Activated gamma-delta T cell (primary cell): ENCODE measurements at regions not wholly inside any gene's neighbourhood (a gene's known extent, or its start where the extent isn't known, plus 50 kb on each side); places are given as distances from the start of the nearest gene placed in this dataset.
"Not testable (repeated sequence)": the region's sequence is repeated elsewhere in the genome, so short reads cannot be mapped to it uniquely, and the experiment has no call there.

Experiments used
- DNase-seq: peaks from one replicate; lab custom pipeline; 2025; lab: John Stamatoyannopoulos, UW

DNA sequence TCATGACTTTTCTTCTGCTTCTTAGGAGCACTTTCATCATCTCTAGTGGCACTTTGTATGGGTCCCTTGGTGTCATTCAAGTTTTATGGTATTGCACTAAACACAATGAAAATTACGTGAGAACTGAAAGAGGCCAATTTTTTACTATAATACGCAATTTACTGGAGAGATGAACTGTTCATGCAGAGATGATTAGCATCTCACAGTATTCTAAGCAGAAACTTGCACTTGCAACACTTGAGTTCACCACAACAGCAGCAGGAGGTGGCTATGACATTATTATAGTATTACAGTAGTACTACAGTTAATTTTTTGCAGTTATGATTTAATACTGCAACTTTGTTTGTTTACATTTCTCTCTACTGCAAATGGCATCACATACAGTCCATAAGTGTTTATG, 793.1 kb upstream of the CRIM1 start:
- no peak for DNase-seq

GRCh38 chr2:35548171-35548570, 807.4 kb upstream of the CRIM1 start:
- DNase-seq, result no peak

- no peak for DNase-seq
These were observed 810.3 kb upstream of the CRIM1 start for GRCh38 chr2:35545301-35545700.

DNA sequence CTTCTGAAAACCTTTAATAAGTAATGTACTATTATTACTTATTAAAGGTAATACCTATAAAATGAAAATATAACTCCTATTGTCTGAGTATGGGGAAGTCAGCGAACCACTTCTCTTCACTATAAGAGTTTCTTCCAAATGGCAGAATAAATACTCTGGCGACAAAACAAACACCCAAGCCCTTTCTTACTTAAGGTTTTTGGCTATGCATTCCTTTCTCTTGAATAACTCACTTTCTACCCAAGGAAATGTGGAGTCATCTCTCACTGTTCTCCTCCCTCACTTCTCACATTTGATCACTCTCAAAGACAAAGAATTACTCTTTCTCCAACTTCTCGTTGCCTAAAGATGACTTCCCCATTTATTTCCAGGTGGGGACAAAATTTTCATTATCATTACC, 816.8 kb upstream of the CRIM1 start:
- no peak for DNase-seq

DNA sequence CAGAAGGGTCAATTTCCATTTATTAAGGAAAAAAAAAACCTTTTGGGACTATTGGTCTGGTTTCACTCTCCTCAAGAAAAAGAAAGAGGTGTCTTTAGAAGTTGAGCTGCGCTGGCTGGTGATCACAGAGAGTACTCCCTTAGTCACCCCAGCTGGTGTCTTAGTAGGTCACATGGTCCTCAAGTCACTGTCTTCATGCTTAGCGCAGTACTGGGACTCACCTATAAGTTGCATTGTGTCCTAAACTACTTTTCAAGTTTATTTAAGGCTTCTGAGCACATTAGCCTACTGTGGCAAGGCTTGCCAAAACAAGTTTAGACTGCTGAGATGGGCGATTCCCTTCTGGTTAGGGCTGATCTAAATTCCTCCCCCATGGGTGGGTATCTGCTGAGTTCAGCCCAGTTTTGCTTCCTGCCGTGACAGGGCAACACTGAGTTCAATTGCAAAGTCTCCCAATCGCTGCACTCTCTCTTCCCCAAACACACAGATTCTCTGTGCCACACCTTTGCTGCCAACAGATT, 824.9 kb upstream of the CRIM1 start:
- DNase-seq, result no peak

- DNase-seq, result no peak
These were observed 828.8 kb upstream of the CRIM1 start for GRCh38 chr2:35526741-35527140.

- no peak for DNase-seq
These were observed 833.1 kb upstream of the CRIM1 start for GRCh38 chr2:35522450-35522849.

DNA sequence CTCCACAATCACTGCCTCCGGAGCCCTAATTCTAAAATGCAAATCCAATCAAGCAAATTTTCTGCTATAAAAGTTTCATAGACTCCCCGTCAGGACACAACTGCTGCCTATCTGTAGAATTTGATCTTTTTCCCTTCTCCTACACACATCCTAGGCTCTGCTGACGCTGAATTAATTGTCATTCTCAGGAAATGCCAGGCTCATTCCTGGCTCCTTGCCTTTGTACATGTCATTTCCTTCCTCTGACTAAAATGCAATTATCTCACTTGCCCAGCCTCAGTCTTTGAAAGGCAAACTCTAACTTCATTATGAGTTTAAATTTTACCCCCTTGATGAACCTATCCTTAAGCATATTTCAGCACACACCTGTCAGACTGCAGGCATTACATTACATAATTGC, 844.9 kb upstream of the CRIM1 start:
- DNase-seq, result no peak

DNA sequence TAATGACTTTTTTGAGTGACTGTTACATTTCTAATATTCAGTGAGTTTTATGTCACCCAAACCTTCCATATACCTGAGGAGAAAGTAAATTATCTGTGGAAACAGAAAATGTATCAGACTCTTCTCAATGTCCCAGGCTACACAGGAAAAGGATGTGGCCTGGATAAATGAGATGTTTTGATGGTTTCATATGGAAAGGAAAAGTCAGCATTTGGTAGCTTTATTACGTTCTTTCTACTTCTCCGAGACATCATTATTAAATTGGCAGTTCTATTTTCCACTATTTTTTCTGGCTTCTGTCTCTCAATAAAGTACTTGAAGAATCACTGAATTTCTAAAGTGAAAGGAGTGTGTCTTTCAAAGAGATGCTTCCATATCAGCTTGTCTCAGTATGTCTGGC, 847.0 kb upstream of the CRIM1 start:
- no peak for DNase-seq

- DNase-seq, result no peak
These were observed 851.2 kb upstream of the CRIM1 start for GRCh38 chr2:35504419-35504818.

DNA sequence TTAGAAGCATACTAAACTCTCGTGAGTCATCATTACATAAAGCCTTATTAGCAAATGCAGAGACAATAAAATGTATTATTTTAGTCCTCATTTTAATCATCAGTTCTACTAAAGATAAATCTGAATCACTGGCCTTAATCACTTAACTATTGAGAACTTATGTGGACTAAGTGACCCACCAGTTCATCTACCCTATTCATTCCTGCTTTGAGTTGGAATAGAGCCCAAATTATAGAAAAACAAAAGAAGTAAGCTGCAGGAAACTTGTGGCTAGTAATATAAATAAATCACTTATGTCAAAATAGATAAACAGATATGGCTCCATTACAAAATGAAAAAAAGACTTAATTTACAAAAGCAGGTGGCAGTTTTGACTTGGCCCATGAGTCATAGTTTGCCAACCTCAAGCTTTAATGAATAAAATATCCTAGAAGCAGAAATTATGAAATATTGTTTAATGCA, 851.8 kb upstream of the CRIM1 start:
- no peak for DNase-seq

DNA sequence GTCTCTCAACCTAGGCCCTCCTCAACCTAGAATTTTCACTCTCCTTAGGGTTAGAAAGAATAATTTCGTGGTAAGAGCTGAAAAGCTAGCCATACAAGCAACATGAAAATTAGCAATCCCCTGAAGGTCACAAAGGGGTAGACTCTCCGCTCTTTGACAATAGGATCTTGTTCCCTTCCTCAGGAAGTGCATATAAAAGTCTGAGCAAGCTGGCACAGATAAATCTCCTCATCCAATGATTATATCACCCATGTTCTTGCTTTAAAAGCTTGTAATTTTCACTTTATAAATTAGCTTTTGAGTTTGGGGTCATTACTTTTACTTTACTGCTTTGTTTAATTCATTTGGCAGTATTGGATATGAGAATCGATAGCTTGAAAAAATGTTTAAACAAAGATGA, 852.3 kb upstream of the CRIM1 start:
- no peak for DNase-seq

- DNase-seq, result no peak
These were observed 854.5 kb upstream of the CRIM1 start for GRCh38 chr2:35501076-35501475.

- no peak for DNase-seq
These were observed 859.6 kb upstream of the CRIM1 start for GRCh38 chr2:35496022-35496421.

DNA sequence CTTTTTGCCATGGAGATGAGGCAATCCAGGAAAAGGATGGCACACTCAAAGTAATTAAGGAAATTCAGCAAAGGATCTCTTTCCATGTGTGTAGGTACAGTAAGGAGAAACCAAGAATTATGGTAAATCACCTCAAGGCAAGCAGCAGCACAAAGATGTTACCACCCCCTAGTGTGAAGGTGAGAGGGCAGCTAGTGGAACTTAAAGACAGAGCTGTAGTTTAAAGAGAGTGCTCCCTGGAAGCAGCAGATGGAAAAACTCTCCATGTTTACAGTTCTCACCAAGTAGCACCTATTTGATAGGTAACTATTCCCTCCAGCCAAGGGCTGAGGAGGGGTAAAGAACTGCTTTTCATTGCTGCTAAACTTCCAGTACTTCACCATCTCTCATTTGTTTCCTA, 860.4 kb upstream of the CRIM1 start:
- no peak for DNase-seq

DNA sequence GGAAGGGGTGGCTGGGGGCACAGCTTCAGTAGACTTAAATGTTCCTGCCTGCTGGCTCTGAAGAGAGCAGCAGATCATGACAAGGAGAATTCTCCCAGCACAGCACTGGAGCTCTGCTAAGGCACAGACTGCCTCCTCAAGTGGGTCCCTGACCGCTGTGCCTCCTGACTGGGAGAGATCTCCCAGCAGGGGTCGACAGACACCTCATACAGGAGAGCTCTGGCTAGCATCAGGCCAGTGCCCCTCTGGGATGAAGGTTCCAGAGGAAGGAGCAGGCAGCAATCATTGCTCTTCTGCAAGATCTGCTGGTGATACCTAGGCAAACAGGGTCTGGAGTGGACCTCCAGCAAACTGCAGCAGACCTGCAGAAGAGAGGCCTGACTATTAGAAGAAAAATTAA, 877.5 kb upstream of the CRIM1 start:
- not testable (repeated sequence) for DNase-seq

- no peak for DNase-seq
These were observed 887.3 kb upstream of the CRIM1 start for GRCh38 chr2:35468245-35468644.

DNA sequence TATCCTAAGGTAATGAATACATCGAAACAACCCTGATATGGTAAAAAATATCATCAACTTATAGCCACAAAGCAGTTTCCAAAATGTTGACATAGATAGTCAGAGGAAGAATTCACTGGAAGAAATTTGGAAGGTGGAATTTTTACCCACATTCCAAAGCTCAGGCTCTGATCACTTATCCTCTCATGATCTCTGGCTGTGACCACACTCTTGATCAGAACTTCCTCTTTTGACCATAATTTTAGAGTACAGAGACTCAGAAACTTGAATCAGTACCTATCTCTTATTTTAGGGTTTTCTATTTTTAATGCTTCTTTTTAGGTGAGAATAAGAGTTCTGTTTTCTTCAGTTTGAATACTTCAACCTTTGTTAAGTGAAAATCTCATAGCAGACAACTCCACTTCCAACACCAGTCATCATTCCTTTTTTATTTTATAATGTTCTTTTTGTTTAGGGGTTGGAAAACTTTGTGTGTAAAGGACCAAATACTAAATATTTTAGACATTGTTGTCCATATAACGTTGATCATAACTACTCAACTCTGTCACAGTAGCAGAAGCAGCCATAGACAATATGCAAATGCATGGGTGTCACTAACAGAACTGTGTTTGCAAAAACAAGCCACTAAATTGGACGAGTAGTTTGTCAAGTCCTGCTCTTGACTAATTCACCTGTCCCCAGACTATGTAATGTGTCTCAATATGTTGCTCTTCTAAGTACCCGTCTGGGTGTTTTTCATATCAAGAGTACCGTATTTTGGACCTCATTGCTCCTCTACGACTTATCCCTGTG, 891.6 kb upstream of the CRIM1 start:
- no peak for DNase-seq

GRCh38 chr2:35462226-35462998, 893.2 kb upstream of the CRIM1 start:
- no peak for DNase-seq

- DNase-seq, result no peak
These were observed 894.2 kb upstream of the CRIM1 start for GRCh38 chr2:35461406-35461805.

- DNase-seq, result no peak
These were observed 900.5 kb upstream of the CRIM1 start for GRCh38 chr2:35454966-35455638.

GRCh38 chr2:35447821-35448220, 907.8 kb upstream of the CRIM1 start:
- no peak for DNase-seq

GRCh38 chr2:35447215-35447614, 908.4 kb upstream of the CRIM1 start:
- DNase-seq, result no peak
